Anterior cingulate cortex (tissue), 58 donors: ENCODE measurements at regions not wholly inside any gene's neighbourhood (a gene's known extent, or its start where the extent isn't known, plus 50 kb on each side); places are given as distances from the start of the nearest gene placed in this dataset.
"Not testable (repeated sequence)": the region's sequence is repeated elsewhere in the genome, so short reads cannot be mapped to it uniquely, and the experiment has no call there.

Experiments
- DNase-seq, 58 donors: peaks; one replicate each; lab custom pipeline; 2025; lab: John Stamatoyannopoulos, UW

DNA sequence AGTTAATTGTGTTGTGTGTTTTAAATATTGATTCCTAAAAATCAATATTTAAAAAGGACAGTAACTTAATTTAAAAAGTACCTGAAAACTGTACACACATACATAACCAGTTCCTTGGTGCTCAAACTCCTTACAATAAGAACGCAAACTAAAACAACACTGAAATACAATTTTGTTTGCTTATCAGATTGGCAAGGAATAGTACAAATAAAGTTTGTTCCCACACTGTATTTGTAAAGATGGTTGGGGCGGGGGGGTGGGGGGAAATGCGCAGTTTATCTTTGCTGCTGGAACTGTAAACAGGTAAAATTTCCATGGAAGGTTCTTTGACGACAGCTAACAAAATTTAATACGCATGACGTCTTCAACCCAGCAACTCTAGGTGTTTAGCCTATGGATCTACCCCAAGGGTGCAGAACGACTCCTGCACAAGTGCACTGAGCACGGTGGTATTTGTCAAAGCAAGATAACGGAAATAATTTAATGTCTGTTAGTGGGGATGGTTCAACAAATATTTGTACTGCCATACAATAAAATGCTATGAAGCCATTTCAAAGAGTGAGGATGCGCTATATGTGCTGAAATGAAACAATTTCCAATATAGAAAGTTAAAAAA lies 96.5 kb downstream of the ING1 start:
- no peak for DNase-seq

DNA sequence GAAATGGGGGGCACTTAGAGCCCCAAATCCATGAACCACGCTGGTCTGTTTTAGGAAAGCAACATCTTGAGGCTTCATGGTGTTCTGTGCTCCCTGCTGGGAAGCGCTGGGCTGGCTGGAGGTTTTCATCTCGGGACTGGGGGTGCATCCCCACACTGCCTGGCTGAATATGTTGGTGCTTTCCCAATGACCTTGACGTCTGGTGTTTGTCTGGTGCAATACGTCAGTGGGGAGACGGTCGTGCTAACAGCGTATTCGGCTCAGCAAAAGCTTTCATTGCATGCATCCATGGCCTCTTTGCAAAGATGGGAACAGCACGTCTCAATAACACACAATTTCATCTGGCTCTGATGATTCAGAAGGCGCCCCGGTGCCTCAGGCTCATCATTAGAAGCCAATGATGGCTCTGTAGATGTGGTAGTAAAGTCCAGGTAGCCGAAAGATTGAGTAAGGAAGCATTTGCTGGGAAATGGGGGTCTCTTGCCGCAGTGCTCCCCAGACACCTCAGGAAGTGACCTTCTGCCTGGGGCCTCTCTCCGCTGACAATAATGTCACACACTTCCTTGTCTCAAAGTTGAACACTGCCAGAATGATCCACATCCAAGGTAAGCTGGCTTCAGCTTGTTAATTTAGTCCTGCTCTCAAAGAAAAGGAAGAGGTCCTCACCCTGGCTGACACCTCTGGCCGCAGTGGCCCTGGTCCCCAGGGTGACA lies 97.7 kb downstream of the ING1 start:
- DNase-seq = no peak

DNA sequence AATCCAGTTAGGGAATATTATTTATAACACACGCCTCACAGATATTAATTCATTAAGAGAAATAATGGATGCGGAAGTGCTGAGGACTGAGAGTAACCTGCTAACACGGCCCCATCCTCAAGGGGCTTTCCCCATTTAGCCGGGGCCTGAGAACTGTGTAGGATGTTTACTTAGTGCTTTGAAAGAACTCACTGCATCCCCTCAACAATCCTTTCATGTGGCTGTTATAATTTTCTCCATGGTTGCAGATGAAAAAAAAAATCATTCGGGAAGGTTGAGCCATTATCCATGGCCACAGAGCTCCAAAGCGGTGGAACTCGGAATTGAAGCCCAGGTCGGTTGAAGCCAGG lies 98.2 kb downstream of the ING1 start:
- DNase-seq = no peak

DNA sequence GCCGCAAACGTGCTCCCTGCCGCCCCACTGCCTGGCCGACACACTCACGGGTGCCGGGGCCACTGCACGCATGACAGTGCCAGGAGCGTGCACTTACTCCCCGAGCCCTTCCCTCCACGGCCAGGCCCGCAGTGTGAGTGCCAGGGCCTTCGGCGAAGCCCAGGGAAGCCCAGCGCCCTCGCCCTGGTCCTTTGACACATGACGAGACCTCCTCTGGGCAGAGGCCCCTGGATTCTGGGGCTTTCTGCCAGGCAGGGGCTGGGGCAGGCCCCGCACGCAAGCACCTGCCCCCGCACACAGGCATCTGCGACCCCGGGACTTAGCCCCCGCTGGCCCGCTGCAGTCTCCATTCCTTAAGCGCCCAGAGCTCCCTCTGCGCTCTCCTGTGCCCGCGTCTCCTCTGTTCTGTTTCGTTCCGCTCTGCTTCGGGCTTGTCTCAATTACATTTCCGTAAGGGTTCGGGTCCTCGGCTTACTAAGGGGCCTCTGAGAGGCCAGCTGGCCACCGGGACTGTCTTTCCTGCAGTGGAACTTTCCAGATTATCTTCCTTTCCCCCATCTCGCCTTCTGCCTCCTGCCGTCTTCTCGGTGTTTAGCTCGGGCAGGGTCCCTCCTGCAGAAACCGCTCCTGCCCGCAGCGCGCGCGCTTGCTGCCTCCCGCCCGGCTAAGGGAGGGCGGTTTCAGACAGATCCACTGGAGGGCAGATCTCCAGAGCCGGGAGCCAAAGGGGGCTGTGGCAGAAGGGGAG lies 98.8 kb downstream of the ING1 start:
- no peak for DNase-seq

DNA sequence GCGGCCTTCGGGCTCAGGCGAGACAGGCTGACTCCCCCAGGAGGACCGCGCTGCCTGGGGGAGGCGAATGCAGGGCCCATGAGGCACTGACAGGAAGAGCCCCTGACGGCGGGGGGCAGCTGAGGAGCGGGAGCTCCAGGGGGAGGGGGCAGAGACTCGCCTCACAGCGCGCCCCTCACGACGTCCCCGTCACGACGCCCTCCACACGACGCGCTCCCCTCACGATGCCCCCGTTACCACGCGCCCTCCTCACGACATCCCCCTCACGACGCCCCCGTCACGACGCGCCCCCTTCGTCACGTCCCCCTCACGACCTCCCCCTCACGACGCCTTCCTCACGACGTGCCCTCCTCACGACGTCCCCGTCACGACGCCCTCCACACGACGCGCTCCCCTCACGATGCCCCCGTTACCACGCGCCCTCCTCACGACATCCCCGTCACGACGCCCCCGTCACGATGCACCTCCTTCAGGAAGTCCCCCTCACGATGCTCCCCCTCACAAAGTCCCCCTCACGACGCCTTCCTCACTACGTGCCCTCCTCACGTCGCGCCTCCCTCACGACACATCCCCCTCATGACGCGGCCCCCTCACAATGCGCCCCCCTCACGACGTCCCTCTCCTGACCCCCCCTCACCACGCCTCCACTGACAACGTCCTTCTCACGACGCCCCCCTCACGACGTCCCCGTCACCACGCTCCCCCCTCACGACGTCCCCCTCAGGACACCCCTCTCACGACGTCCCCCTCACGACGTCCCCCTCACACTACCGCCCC lies 99.6 kb downstream of the ING1 start:
- DNase-seq = no peak

DNA sequence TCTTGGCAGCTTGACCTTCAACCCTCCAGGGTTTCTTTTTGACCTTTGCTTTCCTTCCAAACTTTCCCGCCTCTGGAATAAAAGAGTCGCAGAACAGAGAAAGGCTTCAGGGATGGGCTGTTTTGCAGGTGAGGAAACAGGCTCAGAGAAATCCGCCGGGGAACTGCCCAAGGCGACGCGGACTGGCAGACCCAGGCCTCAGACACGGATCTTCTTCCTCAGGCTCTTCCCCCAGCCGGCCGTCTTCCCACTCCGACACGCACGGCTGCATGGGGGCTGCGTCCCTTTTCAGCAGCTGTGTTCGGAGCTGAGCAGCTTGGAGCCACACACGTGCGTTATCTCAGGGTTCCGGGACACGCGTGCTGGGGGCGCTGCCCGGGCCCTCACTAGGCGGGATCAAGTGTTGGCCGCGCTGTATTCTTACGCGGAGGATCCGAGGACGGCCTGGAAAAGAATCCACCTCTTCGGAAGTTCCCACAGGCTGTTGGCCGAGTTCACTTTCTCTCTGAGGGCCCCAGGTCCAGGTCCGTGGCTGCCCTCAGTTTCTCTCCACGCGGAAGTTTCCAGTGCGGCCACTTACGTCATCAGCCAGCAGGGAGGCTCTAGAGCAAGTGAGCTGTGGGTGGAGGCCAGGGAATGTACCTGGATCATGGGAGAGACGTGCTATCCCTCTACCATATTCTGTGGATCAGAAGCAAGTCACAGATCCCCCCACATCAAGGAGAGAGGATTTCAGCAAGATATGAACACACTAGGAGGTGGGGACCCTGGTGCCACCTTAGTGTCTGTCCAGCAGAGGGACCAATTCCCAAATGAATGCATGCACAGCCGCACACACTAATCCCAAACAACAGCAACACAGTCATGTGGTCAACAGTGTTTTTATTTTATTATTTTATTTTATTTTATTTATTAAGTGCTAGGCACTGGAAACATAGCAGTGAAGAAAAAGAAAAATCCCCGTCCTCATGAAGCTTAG lies 100.4 kb downstream of the ING1 start:
- DNase-seq = no peak

DNA sequence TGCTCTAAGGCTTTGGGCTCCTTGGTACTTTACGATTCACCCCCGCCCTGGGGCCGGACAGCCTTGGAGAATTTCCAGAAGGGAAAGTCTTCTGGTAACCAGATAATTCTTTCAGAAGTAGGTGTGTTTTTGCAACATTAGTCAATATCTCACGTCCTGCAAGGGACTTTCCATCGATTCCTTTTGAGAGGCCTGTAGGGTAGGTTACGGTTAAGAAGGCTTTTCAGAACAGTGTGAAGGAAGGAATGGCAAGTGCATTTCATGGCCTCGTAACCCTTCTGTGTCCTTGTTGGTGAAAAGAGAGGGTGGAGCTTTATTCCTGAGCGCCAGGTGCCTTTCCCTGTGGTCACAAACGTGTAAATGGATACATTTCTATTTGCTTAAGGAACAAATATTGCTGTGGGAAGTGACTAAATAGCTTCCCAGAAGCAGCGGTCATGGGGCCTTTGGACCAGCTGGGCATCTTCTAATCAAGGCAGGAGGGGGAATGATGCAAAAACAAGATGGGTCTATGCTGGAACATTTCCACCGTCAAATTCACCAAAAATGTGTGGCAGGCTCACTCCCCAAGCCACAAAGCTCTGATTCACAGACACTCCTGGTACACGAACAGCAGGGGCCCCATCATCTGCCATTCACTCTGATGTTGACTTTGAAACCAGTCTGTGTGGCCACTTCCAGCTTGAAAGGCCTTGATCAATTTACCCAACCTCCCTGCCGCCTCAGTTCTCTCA lies 99.2 kb downstream of the ANKRD10 start:
- DNase-seq = no peak

DNA sequence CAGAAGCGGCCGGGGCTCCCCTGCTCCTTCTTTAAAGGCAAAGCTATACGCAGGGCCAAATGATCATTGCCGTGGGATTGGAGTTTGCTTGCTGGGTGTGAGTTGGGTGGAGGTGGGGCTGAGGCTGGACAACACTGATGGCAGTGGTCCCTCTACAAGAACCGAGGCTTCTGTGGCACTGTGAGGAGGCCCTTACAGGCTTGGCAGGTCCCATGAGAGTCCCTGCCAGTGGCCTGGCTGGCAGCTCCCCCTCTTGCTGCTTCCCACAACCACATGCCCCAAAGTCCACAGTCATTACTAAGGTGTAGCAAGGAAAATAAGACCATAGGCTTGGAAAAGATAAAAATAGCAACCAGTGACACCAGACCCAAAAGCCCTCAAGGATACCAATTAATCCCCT lies 98.4 kb downstream of the ANKRD10 start:
- DNase-seq = peak in 27 of 58 donors; percentile 10 to 71 (median 30)

DNA sequence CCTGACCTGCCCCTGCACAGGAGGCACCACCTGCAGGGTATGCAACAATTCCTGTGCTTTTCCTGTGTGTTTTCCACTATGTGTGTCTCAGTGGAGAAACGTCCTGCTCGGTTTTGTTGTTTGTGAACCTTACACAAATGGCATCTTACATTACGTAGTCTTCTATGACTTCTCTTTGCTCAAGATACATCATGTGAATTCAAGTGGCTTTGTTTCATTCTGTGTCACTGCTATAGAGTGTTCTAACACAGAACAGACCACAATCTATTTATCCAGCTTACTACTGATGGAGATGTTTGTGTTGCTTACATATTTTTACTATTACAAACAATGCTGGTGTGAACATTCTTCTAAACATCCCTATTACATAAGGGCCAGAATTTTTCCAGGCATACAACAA lies 97.7 kb downstream of the ANKRD10 start:
- no peak for DNase-seq

DNA sequence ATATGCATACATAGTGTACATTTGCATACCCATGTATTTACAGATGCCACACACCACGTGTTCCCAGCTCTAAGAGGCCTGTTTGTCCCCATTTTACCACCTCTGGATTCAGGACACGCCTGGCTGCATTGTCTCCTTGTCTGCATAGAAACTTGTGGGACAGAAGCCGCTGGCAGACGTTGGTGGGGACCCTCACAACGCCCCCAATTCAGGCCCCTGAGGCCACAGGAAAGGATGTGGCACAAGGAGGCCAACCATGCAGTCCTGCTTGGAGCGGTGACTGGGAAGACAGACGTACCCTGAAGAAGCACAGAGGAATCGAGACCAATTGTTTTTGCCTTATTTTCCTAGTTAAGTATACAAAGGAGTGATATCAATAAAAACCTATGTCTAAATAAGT lies 96.1 kb downstream of the ANKRD10 start:
- no peak for DNase-seq

DNA sequence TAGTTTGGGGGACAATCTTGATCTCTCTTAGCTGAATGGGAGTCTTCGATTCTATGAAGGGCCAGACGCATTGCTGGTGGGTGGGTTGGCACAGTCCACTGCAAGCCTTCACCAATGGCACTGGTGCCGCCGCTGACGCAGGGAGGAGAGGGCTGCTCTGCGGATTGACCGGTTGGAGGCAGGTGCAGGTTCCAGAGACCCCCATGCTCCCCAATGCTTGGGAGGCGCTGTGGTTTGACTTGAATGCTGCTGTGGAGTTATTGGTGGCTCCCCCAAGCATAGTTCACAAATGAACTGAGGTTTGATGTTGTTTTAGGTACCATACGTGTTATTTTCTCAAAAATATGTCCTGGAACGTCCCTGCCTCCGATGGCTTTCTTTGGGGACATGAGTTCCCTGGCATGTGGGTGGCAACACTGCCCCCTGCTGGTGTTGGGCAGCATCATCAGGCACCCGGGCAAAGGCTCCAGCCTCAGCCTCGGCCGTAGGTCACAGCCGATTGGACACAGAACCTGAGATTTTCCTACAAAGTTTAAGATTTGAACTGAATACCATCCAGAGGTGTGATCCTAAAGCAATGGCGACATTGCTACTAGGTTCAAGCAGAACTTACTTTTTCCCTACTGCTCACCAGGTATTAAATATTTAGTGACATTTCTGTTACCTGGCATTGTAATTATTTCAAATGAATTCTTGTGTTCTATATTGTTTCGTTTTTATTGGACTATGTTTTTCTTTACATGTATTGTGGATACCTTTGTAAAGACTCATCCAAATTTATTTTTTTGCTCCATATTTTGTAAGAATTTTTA lies 95.5 kb downstream of the ANKRD10 start:
- DNase-seq = peak in 53 of 58 donors; percentile 15 to 87 (median 56)

DNA sequence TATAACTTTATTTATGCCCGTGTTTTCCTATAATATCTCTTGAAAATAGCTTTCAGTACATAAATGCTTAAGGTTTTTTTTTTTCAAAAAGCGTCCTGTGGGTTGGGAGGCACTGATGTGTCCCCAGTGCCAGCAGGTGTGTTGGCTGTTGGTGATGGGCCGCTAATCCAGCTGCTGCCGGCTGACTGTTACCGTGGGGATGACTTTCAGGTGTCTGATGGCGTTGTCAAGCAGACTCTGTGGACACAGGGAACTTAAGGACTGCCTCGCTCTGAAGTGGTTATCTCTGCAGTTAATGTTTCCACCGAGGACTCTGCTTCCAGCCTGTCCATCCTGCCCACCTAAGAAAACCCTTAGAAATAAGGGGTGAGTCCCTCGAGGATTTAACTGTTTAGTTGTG lies 94.5 kb downstream of the ANKRD10 start:
- DNase-seq = no peak

DNA sequence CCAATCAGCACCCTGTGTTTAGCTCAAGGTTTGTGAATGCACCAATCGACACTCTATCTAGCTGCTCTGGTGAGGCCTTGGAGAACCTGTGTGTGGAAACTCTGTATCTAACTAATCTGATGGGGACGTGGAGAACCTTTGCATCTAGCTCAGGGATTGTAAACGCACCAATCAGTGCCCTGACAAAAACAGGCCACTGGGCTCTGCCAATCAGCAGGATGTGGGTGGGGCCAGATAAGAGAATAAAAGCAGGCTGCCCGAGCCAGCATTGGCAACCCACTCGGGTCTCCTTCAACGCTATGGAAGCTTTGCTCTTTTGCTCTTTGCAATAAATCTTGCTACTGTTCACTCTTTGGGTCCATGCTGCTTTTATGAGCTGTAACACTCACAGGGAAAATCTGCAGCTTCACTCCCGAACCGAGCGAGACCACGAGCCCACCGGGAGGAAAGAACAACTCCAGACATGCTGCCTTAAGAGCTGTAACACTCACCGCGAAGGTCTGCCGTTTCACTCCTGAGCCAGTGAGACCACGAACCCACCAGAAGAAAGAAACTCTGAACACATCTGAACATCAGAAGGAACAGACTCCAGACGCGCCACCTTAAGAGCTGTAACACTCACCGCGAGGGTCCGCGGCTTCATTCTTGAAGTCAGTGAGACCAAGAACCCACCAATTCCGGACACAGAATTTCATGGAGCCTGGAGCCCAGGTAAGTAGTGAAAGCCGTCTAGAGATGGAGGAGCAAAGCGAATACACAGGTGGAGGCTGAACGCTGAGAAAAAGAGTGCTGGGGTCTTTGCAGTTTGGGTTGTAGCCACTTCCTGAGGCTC lies 92.8 kb downstream of the ANKRD10 start:
- DNase-seq = not testable (repeated sequence)

DNA sequence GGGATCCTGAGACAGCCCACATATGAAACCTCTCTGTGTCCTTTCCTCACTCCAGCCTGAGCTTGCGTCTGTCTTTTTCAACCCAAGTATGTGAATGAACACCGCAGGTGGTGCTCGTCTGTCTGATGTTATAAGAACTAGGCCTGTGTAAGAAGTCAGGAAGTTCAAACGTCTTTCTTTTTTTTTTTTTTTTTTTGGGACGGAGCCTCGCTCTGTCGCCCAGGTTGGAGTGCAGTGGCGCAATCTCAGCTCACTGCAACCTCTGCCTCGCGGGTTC lies 92.3 kb downstream of the ANKRD10 start:
- DNase-seq = no peak

DNA sequence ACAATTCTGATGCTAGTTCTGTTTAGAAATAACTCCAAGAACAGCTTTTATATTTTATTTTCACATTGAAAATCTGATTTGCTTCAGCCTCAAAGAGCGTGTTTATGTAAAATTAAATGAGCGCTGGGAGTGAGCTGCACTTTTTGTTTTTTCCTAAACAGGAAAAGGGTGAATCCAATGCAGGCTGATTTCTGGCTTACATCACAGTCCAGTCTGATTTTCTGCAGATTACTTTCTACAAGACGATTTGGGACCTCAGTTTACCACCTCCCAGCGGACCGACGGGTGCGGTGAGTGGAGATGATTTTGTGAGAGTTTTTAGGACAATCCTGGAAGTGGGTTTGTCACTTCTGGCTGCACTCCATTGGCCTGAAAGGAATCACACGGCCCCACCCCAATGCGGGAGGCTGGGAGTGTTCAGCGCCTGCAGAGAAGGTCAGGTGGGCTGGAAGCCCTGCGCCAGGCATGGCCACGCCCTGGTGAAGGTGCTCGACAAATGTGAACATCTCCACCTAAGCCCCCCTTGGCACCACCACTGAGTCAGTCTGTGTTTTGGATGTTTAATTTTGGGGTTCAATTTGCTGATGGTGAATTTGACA lies 90.1 kb downstream of the ANKRD10 start:
- no peak for DNase-seq

DNA sequence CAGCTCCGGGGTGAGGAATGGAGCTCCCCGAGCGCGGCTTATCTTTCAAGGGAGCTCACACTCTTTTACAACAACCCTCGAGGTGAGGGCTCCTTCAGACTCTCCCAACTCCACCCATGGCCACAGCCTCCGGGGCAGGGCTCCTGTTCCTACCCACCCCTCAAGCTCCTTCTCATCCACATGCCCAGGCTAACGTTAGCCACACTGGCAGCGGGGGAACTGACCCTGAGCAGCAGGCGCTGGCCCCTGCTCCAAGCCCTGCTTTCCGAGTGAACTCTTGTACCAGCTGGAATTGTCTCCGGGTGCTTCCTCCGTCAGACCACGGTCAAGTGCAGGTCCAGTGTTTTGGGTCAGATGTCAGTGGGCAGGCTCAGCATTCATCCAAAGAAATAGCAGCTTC lies 89.4 kb downstream of the ANKRD10 start:
- DNase-seq = no peak

DNA sequence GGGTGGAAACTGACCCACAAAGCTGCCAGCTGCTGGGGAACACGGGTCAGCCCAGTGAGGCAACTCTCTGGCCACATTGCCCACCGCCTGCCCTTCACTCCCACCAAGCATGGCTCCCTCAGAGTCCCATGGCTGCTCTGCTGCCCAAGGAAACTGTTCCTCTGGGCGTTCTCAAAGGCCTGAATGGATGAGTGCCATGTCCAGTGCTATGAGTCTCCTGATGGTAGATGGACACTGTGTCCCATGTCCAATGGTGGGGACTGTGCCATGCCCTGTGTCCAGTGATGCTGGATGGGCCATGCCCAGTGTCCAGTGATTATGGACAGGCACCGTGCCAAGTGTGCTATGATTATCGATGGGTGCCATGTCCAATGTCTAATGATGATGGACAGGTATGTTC lies 88.8 kb downstream of the ANKRD10 start:
- DNase-seq = peak in 1 of 58 donors; percentile 34
